ENCODE measurements at regions not wholly inside any gene's neighbourhood (a gene's known extent, or its start where the extent isn't known, plus 50 kb on each side); places are given as distances from the start of the nearest gene placed in this dataset.

- no peaks in the 10 kb centered on the region for H3K4me1 Mint-ChIP-seq
- H3K27me3 Mint-ChIP-seq (ENCODE audit: low read depth): no peaks in the 10 kb centered on the region
- H3K27ac Mint-ChIP-seq: no peak overlapping the region
These were observed 1837.7 kb downstream of the TP53TG3F start for GRCh38 chr16:35296962-35297653.

DNA sequence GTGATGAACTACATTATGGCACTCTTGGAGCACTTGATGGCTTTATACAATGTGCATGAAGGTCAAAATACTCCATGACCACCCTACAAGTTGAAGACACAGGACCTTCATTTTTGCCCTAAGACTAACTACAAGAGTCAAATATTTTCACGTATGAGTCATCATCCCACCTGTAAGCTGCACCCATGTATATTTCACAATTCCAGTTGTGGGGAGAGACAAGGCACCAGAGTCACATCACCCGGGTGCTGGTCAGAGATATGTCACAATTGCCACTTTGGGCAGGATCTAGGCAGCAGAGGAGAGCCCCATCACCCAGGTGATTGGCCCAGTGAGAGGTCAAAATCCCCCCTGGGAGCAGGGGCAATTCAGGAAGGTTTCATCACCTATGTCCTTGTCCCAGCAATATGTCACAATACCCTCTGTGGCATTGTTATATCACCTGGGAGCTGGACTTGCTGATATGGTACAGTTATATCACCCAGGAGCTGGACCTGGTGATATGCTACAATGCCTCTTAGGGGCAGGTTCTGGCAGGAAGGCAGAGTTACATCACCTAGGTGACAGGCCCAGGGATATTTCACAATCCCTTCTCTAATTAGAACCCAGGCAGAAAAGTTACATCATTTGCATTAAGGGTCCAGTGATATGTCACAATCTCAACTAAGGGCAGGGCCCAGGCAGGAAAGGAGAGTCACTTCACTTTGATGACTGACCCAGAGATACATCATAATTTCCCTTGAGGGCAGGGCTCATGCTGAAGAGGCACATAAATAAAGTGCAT lies 1839.2 kb downstream of the TP53TG3F start:
- TF ChIP-seq, protein P1, sequence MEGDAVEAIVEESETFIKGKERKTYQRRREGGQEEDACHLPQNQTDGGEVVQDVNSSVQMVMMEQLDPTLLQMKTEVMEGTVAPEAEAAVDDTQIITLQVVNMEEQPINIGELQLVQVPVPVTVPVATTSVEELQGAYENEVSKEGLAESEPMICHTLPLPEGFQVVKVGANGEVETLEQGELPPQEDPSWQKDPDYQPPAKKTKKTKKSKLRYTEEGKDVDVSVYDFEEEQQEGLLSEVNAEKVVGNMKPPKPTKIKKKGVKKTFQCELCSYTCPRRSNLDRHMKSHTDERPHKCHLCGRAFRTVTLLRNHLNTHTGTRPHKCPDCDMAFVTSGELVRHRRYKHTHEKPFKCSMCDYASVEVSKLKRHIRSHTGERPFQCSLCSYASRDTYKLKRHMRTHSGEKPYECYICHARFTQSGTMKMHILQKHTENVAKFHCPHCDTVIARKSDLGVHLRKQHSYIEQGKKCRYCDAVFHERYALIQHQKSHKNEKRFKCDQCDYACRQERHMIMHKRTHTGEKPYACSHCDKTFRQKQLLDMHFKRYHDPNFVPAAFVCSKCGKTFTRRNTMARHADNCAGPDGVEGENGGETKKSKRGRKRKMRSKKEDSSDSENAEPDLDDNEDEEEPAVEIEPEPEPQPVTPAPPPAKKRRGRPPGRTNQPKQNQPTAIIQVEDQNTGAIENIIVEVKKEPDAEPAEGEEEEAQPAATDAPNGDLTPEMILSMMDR (IDR thresholded peaks at IDR 0.05; ENCODE audit: unreplicated experiment in 3 of 3): no peak
- Mint-ChIP-seq H3K4me3 (no peak overlapping the region), H3K4me1 (no peaks in the 10 kb centered on the region), H3K27me3 (ENCODE audit: low read depth) (no peaks in the 10 kb centered on the region), H3K27ac (no peak overlapping the region), H3K9me3 (peaks cover 36% of the 10 kb centered on the region), H3K36me3 (ENCODE audit: low read depth) (no peaks in the 10 kb centered on the region)

More at GRCh38 chr16:35296962-35297653, 1837.7 kb downstream of the TP53TG3F start:
- H3K36me3 Mint-ChIP-seq (ENCODE audit: low read depth): no peaks in the 10 kb centered on the region
- peaks cover 30% of the 10 kb centered on the region for H3K9me3 Mint-ChIP-seq
- TF ChIP-seq, protein P1 (IDR thresholded peaks at IDR 0.05; ENCODE audit: unreplicated experiment in 3 of 3): no peak
- H3K4me3 Mint-ChIP-seq: no peak overlapping the region

- Mint-ChIP-seq H3K4me1 (no peaks in the 10 kb centered on the region), H3K36me3 (ENCODE audit: low read depth) (no peaks in the 10 kb centered on the region), H3K4me3 (no peak overlapping the region), H3K9me3 (peaks cover 38% of the 10 kb centered on the region), H3K27me3 (ENCODE audit: low read depth) (no peaks in the 10 kb centered on the region), H3K27ac (no peak overlapping the region)
- TF ChIP-seq, protein P1 (IDR thresholded peaks at IDR 0.05; ENCODE audit: unreplicated experiment in 3 of 3): no peak
These were observed 1843.4 kb downstream of the TP53TG3F start for GRCh38 chr16:35302859-35303258.

- Mint-ChIP-seq H3K27ac (no peak overlapping the region), H3K36me3 (ENCODE audit: low read depth) (no peaks in the 10 kb centered on the region), H3K4me3 (no peak overlapping the region), H3K9me3 (peaks cover 34% of the 10 kb centered on the region), H3K4me1 (no peaks in the 10 kb centered on the region), H3K27me3 (ENCODE audit: low read depth) (no peaks in the 10 kb centered on the region)
- TF ChIP-seq, protein P1 (IDR thresholded peaks at IDR 0.05; ENCODE audit: unreplicated experiment in 3 of 3): no peak
These were observed 1846.1 kb downstream of the TP53TG3F start for GRCh38 chr16:35305476-35305875.

- Mint-ChIP-seq H3K27me3 (ENCODE audit: low read depth) (no peaks in the 10 kb centered on the region), H3K36me3 (ENCODE audit: low read depth) (no peaks in the 10 kb centered on the region), H3K4me3 (no peak overlapping the region), H3K9me3 (peaks cover 30% of the 10 kb centered on the region), H3K4me1 (no peaks in the 10 kb centered on the region), H3K27ac (no peak overlapping the region)
- TF ChIP-seq, protein P1 (IDR thresholded peaks at IDR 0.05; ENCODE audit: unreplicated experiment in 3 of 3): no peak
These were observed 1847.5 kb downstream of the TP53TG3F start for GRCh38 chr16:35306915-35307314.

Data from nephron (organoid).